ENCODE measurements at regions not wholly inside any gene's neighbourhood (a gene's known extent, or its start where the extent isn't known, plus 50 kb on each side); places are given as distances from the start of the nearest gene placed in this dataset.

GRCh38 chr10:33056828-33057596 is 99.0 kb upstream of the ITGB1 start:
- Histone ChIP-seq H3K23ac (ENCODE audit: insufficient read length, low read depth, low read length) (no peak overlapping the region), H3K27me3 (ENCODE audit: insufficient read depth, low read length) (no peaks in the 10 kb centered on the region), H4K91ac (ENCODE audit: insufficient read length, low read depth, low read length) (no peak overlapping the region), H3K14ac (ENCODE audit: insufficient read depth, low read length) (no peak overlapping the region), H3K79me2 (ENCODE audit: insufficient read depth, low read length) (no peaks in the 10 kb centered on the region), H2AFZ (ENCODE audit: low read length) (no peak overlapping the region), H3K18ac (ENCODE audit: insufficient read length, low read depth, low read length) (no peak overlapping the region), H4K5ac (ENCODE audit: insufficient read length, low read depth, low read length) (no peak overlapping the region), H2BK20ac (ENCODE audit: low read depth, low read length, poor library complexity, severe bottlenecking) (no peak overlapping the region), H3K27ac (ENCODE audit: insufficient read length, low read depth, low read length) (no peak overlapping the region), H4K20me1 (ENCODE audit: control insufficient read depth, insufficient read depth, insufficient read length) (no peaks in the 10 kb centered on the region), H2BK5ac (ENCODE audit: insufficient read length, low read length) (no peak overlapping the region), H3K4me1 (ENCODE audit: insufficient read depth, low read length) (no peaks in the 10 kb centered on the region), H3K23me2 (ENCODE audit: insufficient read length, low read depth, low read length, poor library complexity, severe bottlenecking) (no peaks in the 10 kb centered on the region), H3K79me1 (ENCODE audit: insufficient read depth, low read depth, low read length, poor library complexity, severe bottlenecking) (no peaks in the 10 kb centered on the region), H3T11ph (ENCODE audit: low read length) (no peak overlapping the region), H4K8ac (replicated peaks; ENCODE audit: insufficient read length, low read depth, low read length) (no peak overlapping the region), H3K56ac (ENCODE audit: insufficient read length, low read depth, low read length) (no peak overlapping the region), H2BK12ac (ENCODE audit: insufficient read length, low read depth, low read length) (no peak overlapping the region), H3K9ac (ENCODE audit: extremely low read depth, insufficient read length, low read length) (no peak overlapping the region), H2BK120ac (ENCODE audit: low read depth, low read length, poor library complexity, severe bottlenecking) (no peak overlapping the region), H3K9me3 (ENCODE audit: control insufficient read depth, low read depth, low read length) (no peaks in the 10 kb centered on the region), H3K4ac (ENCODE audit: low read depth, low read length) (no peak overlapping the region), H2BK15ac (ENCODE audit: low read depth, low read length) (no peak overlapping the region), H2AK5ac (ENCODE audit: insufficient read length, low read length) (no peak overlapping the region), H3K4me2 (ENCODE audit: insufficient read depth, insufficient read length, low read length) (no peak overlapping the region)
- H3K4me1 Mint-ChIP-seq: peaks cover 8 to 10% of the 10 kb centered on the region in 2 experiments; a peak in 3 of 4 replicates
- no peak overlapping the region for H3K27ac Mint-ChIP-seq
- no peaks in the 10 kb centered on the region for H3K27me3 Mint-ChIP-seq (ENCODE audit: low read depth)
- no peaks in the 10 kb centered on the region for H3K36me3 Mint-ChIP-seq (ENCODE audit: insufficient read depth in 1 of 3, low read depth in 3 of 3)
- no peak for TF ChIP-seq CTCF (conservative IDR thresholded peaks at IDR 0.05)
- no peak overlapping the region for H3K4me3 Mint-ChIP-seq
- H3K9me3 Mint-ChIP-seq: no peaks in the 10 kb centered on the region
- no CpG with 5 or more reads among the region's 4 CpGs for WGBS (ENCODE audit: extremely low coverage, insufficient read length, low lambda C conversion rate)
- no peak for DNase-seq

All from H9 (cell line).